IMR-90 (cell line): ENCODE measurements at regions not wholly inside any gene's neighbourhood (a gene's known extent, or its start where the extent isn't known, plus 50 kb on each side); places are given as distances from the start of the nearest gene placed in this dataset.

ENCODE experiments used
- ATAC-seq: fragments of 200-7000 bp; cut with Tn5 transposase; 2 replicates; pipeline ENCODE4 v1.9.1; 2020; ENCODE audit warnings: low read depth, mild to moderate bottlenecking, moderate library complexity
- BruUV-seq: library from RNA; stranded (reverse); fragments of 400-500 nt; replicated peaks from 2 replicates; lab custom pipeline; 2021; lab: Mats Ljungman, UMichigan
- CTCF ChIA-PET: fragments of 300-600 bp; formaldehyde crosslinking; extraction: SDS; loops from one replicate; lab custom pipeline; 2021; ENCODE audit warnings: antibody characterized with exemption; lab: Yijun Ruan, JAX
- POLR2A ChIA-PET: fragments of 300-600 bp; sonication (Branson Sonifier 250); formaldehyde crosslinking; loops from one replicate; lab custom pipeline; 2022; ENCODE audit warnings: antibody characterized with exemption; ENCODE audit not compliant: unreplicated experiment; lab: Charles Lee
- DNase-seq: peaks from one replicate; pipeline ENCODE4 v3.0.0; 2013
- H2AFZ ChIP-seq: replicated peaks from 2 replicates; pipeline ENCODE3; 2013; ENCODE audit warnings: low read length, mild to moderate bottlenecking; ENCODE audit not compliant: poor library complexity
- H2AK5ac ChIP-seq: 2 replicates; pipeline ENCODE4 v1.6.1; 2013; ENCODE audit warnings: low read depth, low read length, inconsistent platforms
- H2AK9ac ChIP-seq: replicated peaks from 2 replicates; pipeline ENCODE3; 2013; ENCODE audit warnings: mild to moderate bottlenecking, low read depth, low read length, moderate library complexity; ENCODE audit not compliant: poor library complexity
- H2BK120ac ChIP-seq: 2 replicates; pipeline ENCODE4 v1.6.1; 2013; ENCODE audit warnings: low read depth, low read length, inconsistent platforms
- H2BK15ac ChIP-seq: 3 replicates; pipeline ENCODE4 v1.6.1; 2013; ENCODE audit warnings: low read depth, low read length, inconsistent platforms
- H2BK20ac ChIP-seq: 2 replicates; pipeline ENCODE4 v1.6.1; 2013; ENCODE audit warnings: low read depth, mild to moderate bottlenecking, inconsistent platforms, low read length, moderate library complexity
- H2BK5ac ChIP-seq: 2 replicates; pipeline ENCODE4 v1.6.1; 2013; ENCODE audit warnings: mild to moderate bottlenecking, low read depth, low read length, inconsistent platforms; ENCODE audit not compliant: poor library complexity, severe bottlenecking
- H3K14ac ChIP-seq: replicated peaks from 2 replicates; pipeline ENCODE4 v1.6.1; 2013; ENCODE audit warnings: low read depth, low read length, inconsistent platforms
- H3K18ac ChIP-seq: 2 replicates; pipeline ENCODE4 v1.6.1; 2013; ENCODE audit warnings: low read depth, low read length, control low read depth
- H3K23ac ChIP-seq: 2 replicates; pipeline ENCODE4 v1.6.1; 2013; ENCODE audit warnings: low read depth, low read length, inconsistent platforms
- H3K27ac ChIP-seq: 2 replicates; pipeline ENCODE4 v1.5.1; 2013; ENCODE audit warnings: mild to moderate bottlenecking, control low read depth, low read length; ENCODE audit not compliant: insufficient read depth
- H3K27me3 ChIP-seq: 2 replicates; pipeline ENCODE4 v1.6.1; 2013; ENCODE audit warnings: low read length; ENCODE audit not compliant: control insufficient read depth, insufficient read depth
- H3K36me3 ChIP-seq: 2 replicates; pipeline ENCODE4 v1.6.1; 2013; ENCODE audit warnings: low read length, mixed read lengths; ENCODE audit not compliant: control insufficient read depth, insufficient read depth
- H3K4ac ChIP-seq: 2 replicates; pipeline ENCODE4 v1.6.1; 2013; ENCODE audit warnings: low read depth, low read length, inconsistent platforms
- H3K4me1 ChIP-seq: 2 replicates; pipeline ENCODE4 v1.6.1; 2013; ENCODE audit warnings: low read length, mixed read lengths; ENCODE audit not compliant: control insufficient read depth, insufficient read depth
- H3K4me2 ChIP-seq: 2 replicates; pipeline ENCODE4 v1.6.1; 2013; ENCODE audit warnings: low read depth, mild to moderate bottlenecking, control low read depth, low read length, moderate library complexity
- H3K4me3 ChIP-seq: 2 replicates; pipeline ENCODE4 v1.5.1; 2013; ENCODE audit warnings: low read depth, mild to moderate bottlenecking, control low read depth, low read length, moderate library complexity; ENCODE audit not compliant: insufficient read depth
- H3K56ac ChIP-seq: 2 replicates; pipeline ENCODE4 v1.6.1; 2013; ENCODE audit warnings: low read length, inconsistent platforms; ENCODE audit not compliant: insufficient read depth; ENCODE audit errors: extremely low read depth
- H3K79me1 ChIP-seq, 2 experiments: 2 replicates each; pipeline ENCODE4 v1.6.1; 2013; ENCODE audit warnings: low read length in 2 of 2, inconsistent platforms in 1 of 2, low read depth in 1 of 2
- H3K9ac ChIP-seq: 2 replicates; pipeline ENCODE4 v1.6.1; 2013; ENCODE audit warnings: low read depth, low read length, control low read depth
- H3K9me1 ChIP-seq: 2 replicates; pipeline ENCODE4 v1.6.1; 2013; ENCODE audit warnings: low read length, inconsistent platforms; ENCODE audit not compliant: insufficient read depth
- H3K9me3 ChIP-seq: 2 replicates; pipeline ENCODE4 v1.6.1; 2013; ENCODE audit warnings: low read length; ENCODE audit not compliant: control insufficient read depth, insufficient read depth
- H4K20me1 ChIP-seq: 2 replicates; pipeline ENCODE4 v1.6.1; 2013; ENCODE audit warnings: low read length, inconsistent platforms; ENCODE audit not compliant: insufficient read depth
- H4K5ac ChIP-seq: 2 replicates; pipeline ENCODE4 v1.6.1; 2013; ENCODE audit warnings: mild to moderate bottlenecking, low read depth, low read length, control low read depth
- H4K8ac ChIP-seq, 2 experiments: 2 replicates each; pipeline ENCODE4 v1.6.1; 2013; ENCODE audit warnings: low read depth in 2 of 2, low read length in 2 of 2, control low read depth in 1 of 2, inconsistent platforms in 1 of 2
- H4K91ac ChIP-seq: 2 replicates; pipeline ENCODE4 v1.6.1; 2013; ENCODE audit warnings: low read depth, low read length, inconsistent platforms; ENCODE audit not compliant: insufficient read depth
- POLR2A ChIP-seq: IDR thresholded peaks from 2 replicates; pipeline ENCODE4 v1.6.1; 2012; ENCODE audit warnings: mild to moderate bottlenecking, low read depth, low read length
- RAD21 ChIP-seq: IDR thresholded peaks from 2 replicates; pipeline ENCODE4 v1.6.1; 2012; ENCODE audit warnings: low read length, improper control_type of control experiment
- WGBS, 2 experiments: methylation state at CpG; one replicate each; pipeline versions ENCODE4 v1.1.5 to v1.1.7; 2013; ENCODE audit warnings: missing lambda C conversion rate in 2 of 2; ENCODE audit not compliant: insufficient read length in 1 of 2; ENCODE audit errors: extremely low coverage in 2 of 2; 5-methylcytosine and 5-hydroxymethylcytosine counted together
- dilution Hi-C: fragments of 300-500 bp; cut with HindIII; formaldehyde crosslinking; loops from one replicate; pipeline ENCODE4 v1.14.3; 2018; ENCODE audit warnings: low sequenced_read_pairs; ENCODE audit not compliant: unreplicated experiment
- in situ Hi-C: fragments of 300-500 bp; cut with MboI; formaldehyde crosslinking; loops from 3 replicates; pipeline ENCODE4 v1.14.3; 2019; ENCODE audit warnings: low sequenced_read_pairs, inconsistent platforms, mixed read lengths
- intact Hi-C: fragments of 100-400 bp; cut with micrococcal nuclease; formaldehyde crosslinking; loops from 2 replicates; pipeline ENCODE4 v1.10.0; 2022

DNA sequence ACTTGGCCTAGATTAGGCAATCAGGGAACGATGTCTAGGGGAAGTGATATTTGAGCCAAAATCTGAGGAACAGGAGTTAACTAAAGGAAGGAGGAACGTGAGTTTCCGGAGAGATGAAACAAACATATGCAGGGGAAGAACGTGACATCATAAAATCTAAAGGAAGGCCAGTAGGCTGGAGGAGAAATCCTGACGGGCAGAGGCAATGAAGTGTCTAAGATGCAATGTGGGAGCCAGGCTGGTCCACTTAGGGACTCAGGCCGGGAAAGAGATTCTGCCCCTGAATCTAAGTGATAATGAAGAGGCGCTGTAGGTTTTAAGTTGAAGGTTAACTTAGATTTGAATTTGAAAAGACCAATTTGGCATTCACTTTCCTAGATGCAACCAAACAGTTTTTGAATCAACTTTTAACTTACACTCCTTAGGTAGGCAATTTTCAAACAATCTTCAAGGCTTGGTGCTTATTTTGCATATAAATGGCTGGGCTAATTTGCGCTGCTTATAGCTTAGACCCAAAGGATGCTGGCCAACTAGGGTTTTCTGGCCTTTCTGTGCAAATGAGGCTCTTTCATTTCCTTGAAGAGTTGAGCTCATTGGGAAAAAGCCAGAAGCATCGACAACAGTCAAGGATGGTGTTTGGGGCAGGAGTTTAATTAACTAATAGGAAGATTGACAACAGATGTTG is 221.7 kb downstream of the SOX11 start:
- Histone ChIP-seq H3K18ac (no peak overlapping the region), H4K20me1 (no peaks in the 10 kb centered on the region), H3K4me3 (no peak overlapping the region), H3K4me2 (no peak overlapping the region), H3K9me3 (no peaks in the 10 kb centered on the region; the same call in 1 of the 2 replicates), H3K23ac (no peak overlapping the region), H3K14ac (no peak overlapping the region), H3K79me1 (no peaks in the 10 kb centered on the region), H2AK9ac (no peak overlapping the region), H3K27me3 (no peaks in the 10 kb centered on the region; the same call in 1 of the 2 replicates), H3K4me1 (peaks cover 2% of the 10 kb centered on the region; the same call in 1 of the 2 replicates), H2BK20ac (no peak overlapping the region), H2AFZ (no peak overlapping the region), H2BK15ac (no peak overlapping the region), H2BK5ac (no peak overlapping the region), H2BK120ac (no peak overlapping the region), H4K5ac (no peak overlapping the region), H3K36me3 (no peaks in the 10 kb centered on the region), H3K4ac (no peak overlapping the region), H4K8ac (no peak overlapping the region), H3K27ac (no peak overlapping the region), H3K9ac (no peak overlapping the region), H3K9me1 (no peaks in the 10 kb centered on the region), H4K91ac (no peak overlapping the region), H3K56ac (no peak overlapping the region), H2AK5ac (no peak overlapping the region)
- POLR2A ChIA-PET: no interaction called here
- dilution Hi-C loops (no loop called here), intact Hi-C loops (loop anchor here (2.0 to 10.0 kb wide), 2 partner anchors 221 to 861 kb away; partner anchors contain the start of gene SOX11), in situ Hi-C loops (loop anchor here (25.0 kb wide), 1 partner anchor 1952 kb away; no protein-coding TSS in a partner anchor)
- no TSS peak for BruUV-seq
- ATAC-seq (no peak), DNase-seq (no peak)
- CTCF ChIA-PET: no interaction called here
- WGBS, 2 experiments: 60% methylated on average over 1 of the region's 9 CpGs; no CpG with 5 or more reads in 1 of the 2 experiments
- TF ChIP-seq RAD21: no peak
- no peak for TF ChIP-seq POLR2A
